RPMI8226 (cell line): ENCODE measurements at regions not wholly inside any gene's neighbourhood (a gene's known extent, or its start where the extent isn't known, plus 50 kb on each side); places are given as distances from the start of the nearest gene placed in this dataset.

Experiments
- DNase-seq: peaks from one replicate; pipeline ENCODE4 v3.0.0-alpha.2; 2015

- DNase-seq = no peak
Measured at GRCh38 chrX:97666890-97667289, 783.2 kb downstream of the RPA4 start.

DNA sequence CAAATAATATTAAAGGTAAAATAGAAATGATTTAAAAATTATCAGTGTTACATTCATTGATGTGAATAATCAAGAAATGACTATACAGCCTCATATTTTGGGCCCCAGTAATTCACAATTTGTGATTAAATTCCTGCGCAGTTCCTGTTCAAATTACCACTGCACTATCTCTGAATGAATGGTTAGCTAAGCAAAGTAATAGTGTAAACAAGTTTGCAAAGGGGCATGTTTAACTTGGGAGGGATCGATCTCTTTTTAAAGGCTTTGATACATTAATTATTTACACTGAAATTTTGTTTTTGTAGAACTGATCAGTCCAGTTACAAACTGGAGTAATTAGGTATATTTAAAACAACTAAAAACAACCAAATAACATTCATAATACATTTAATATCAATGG, 784.4 kb downstream of the RPA4 start:
- DNase-seq = no peak

GRCh38 chrX:97672138-97672537, 788.4 kb downstream of the RPA4 start:
- DNase-seq = no peak

DNA sequence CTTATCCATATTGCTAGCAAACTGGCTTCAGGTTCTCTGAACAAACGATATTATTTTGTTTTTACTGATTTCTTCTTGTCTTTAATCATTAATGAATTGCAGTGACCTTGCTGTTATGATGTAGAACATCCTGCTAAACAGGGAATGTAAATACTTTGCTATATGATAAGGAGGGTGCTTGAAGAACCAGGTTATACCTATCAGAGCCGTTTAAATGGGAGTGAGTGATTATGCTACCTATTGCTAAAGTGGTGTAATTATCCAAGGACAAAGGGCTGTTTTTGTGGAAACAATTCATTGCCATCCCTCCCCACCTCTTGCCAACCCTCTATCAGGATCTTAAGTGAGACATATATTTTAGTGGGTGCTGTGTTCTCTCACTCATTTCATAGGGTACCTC, 788.9 kb downstream of the RPA4 start:
- DNase-seq = no peak

GRCh38 chrX:97673135-97673534, 789.4 kb downstream of the RPA4 start:
- DNase-seq = no peak

DNA sequence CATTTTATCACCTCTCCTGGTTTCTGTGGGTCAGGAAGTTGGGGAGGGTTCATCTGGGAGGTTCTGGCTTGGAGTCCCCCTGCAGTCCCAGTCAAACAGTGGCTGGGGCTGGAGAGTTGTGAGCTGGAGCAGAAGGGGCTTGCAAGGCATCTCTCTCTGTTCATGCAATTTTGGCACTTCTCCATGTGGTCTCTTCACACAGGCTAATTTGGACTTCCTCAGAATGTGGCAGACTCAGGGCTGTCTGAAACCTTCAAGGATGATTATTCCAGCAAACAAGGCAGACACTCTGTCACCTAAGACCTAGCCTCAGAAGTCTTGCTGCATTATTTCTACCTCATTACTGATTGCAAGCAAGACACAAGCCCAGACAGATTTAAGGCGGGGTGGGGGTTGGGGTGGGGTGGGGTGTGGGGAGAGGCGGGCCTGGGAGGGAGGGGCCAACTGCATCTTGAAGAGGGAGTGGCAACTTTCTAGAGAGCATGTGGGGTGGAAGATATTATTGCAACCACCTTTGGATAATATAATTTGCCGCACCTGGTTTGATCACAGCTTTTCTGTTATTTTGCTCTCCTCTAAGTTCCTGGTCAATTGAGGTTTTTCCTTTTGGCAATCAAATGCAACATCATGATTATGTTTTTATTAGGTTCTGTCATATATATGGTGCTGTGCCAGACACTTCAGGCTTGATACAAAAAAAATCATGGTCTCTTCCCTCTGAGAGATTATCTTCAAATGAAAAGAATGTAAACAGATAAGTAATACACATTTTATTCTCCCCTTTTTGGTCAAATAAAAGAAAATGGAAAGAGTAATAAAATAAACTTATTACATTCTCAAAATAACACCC, 799.5 kb downstream of the RPA4 start:
- no peak for DNase-seq

GRCh38 chrX:97685753-97686152, 802.0 kb downstream of the RPA4 start:
- peak; percentile 34 for DNase-seq

DNA sequence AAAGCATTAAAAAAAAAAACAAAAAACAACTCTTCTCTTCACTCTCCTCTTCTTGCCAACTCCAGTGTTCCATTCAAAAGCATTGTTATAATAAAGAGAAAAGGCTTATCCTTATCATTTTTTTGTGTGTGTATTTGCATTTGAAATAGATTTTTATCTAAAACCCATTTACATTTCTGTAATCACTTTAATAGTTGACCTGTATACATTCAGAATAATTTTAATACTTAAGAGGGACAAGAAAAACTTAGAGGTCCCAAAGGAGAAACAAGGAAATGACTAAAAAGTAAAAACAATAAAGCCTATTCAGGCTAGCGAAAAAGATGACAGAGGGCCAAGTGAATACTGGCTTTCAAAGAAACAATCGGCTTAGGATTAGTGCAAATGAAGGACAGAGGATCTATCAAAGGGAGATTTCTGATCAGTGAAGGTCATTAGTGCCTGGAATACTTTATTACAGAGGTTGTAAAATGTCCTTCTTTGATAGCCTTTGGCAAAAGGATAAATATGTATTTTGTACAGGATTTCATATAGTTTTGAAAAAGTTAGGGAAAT, 808.3 kb downstream of the RPA4 start:
- no peak for DNase-seq

GRCh38 chrX:97692575-97692974, 808.9 kb downstream of the RPA4 start:
- DNase-seq = no peak

GRCh38 chrX:97700547-97700946, 816.8 kb downstream of the RPA4 start:
- no peak for DNase-seq

DNA sequence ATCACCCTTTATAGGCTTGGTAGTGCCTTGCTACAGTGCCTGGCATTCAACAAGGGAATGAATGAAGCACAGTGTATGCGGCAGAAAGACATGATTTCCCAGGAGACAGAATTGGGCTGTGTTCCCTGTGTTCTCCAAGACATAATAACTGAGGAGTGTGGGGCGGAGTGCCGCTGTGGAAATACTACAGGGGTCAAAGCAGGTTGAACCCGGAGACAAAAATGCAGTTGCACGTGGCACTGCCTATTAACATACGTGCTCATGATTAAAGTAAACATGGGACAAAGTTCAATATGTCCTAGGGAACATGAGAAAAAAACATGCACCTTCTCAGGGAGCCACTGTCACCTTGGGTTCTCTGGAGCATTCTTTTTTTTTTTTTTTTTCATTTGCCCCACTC, 820.8 kb downstream of the RPA4 start:
- DNase-seq = no peak

DNA sequence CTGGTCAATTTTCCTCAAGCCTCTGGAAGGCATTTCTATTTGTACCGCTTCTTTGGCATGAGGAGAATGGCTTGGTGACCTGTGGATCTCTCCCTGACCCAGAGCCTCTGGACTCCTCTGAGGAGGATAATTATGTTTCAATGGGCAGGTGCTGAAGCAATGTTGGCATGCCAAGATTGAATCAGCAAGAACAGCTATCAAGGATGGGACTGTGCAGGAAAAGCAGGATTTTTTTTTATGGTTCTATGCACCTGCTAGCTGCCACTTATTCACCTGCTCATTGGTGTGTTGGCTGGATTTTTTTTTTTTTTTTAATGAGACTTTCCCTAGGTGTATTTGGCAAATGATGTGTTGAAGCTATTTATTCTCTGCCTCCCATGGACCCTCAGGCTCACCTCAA, 821.2 kb downstream of the RPA4 start:
- DNase-seq = no peak

GRCh38 chrX:97705936-97706335, 822.2 kb downstream of the RPA4 start:
- DNase-seq = no peak

DNA sequence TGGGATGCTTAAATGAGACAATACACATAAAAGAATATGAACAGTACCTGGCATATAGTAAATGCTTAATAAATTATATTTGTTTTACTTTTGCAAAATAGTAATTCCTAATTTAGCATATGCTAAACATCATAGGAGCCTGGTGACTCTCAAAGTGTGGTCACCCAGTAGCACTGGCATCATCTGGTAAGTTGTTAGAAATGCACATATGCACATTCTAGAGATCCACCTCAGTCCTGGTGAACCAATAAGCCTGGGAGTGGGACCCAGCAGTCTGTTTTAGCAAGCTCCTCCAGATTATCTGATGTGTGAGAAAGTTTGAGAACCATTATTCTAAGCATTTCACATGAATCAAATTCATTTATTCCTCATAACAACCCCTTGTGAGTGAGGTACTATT, 830.4 kb downstream of the RPA4 start:
- no peak for DNase-seq

- no peak for DNase-seq
Measured at GRCh38 chrX:97728215-97728614, 844.5 kb downstream of the RPA4 start.

DNA sequence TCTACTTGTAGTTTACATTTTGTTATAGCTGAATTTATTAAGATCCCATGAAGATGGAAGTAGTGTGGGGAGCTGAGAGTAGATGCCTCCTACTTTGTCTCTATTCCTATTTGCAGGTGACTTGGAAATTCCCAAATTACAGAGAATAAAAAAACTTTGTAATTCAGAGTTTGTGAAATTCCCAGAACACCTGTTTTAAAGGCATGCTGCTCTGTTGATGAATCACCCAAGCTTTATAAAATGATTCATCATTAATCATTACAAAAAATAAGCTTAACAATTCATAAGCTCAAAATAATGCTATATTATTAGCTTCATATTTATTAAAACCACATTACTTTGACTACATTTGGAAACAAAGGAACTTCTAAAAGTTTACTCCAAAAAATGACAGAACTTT, 856.3 kb downstream of the RPA4 start:
- DNase-seq = no peak

GRCh38 chrX:97740886-97741285, 857.2 kb downstream of the RPA4 start:
- DNase-seq = no peak

DNA sequence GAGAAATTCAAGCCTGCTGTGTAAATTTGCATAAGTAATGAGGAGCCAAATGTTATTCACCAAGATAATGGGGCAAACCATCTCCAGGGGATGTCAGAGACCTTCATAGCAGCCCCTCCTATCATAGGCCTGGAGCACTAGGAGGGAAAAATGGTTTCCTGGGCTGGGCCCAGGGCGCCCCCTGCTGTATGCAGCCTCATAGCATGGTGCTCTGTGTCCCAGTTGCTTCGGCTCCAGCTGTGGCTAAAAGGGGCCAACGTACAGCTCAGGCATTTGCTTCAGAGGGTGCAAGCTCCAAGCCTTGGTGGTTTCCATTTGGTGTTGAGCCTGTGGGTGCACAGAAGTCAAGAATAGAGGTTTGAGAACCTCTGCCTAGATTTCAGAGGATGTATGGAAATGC, 859.3 kb downstream of the RPA4 start:
- no peak for DNase-seq

DNA sequence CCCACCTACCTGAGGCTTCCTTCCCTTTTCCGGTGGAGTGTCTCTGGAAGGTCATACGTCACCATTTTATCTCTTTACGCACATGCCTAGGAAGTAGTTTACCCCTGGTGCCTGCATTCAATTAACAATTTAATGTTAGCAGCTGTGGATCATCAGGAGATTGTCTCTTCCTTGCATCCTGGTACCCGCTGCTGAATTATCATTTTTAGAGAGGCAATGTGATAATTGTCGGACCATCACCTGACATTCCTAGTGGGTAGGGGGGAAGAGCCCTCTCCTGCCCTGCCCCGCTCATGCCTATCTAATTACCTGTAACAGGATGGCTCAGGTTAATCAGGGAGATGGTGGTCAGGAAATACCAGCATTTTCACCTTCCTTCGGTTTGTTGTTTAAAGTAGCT, 863.6 kb downstream of the RPA4 start:
- no peak for DNase-seq

DNA sequence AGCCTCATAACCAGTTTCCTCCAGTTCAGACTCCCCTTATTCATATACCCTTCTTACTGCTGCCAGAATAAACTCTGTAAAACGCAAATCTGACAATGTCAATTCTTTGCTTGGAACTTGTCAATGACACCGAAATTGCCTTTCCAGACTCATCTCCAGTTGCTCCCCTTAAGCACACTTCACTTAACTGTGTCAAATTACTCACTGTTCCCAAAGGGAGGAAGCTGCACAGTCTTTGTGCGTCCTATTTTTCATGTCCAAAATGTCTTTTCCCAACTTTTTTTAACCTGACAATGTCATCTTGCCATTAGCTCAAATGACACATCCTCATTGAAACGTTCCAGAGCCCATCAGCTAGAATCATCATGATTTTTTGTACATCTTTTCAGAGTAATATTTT, 867.3 kb downstream of the RPA4 start:
- no peak for DNase-seq

GRCh38 chrX:97751735-97752134, 868.0 kb downstream of the RPA4 start:
- no peak for DNase-seq

DNA sequence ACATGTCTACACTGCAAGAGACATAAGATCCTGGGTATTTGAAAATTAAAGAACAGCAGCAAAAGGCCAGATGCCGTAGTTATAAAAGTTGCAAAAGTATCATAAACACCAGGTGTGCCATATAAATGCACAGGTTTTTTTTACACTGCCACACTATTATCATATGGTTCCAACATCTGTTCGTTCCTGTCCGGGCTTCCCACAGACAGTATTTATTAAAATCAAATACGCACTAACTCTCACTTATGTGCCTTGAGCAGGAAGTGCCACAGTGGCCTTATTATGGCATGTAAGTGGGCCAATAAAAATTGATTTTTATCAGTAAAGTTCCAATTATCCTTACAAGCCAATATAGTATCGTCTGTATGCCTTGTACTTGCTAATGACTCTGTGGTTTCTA, 873.2 kb downstream of the RPA4 start:
- no peak for DNase-seq

DNA sequence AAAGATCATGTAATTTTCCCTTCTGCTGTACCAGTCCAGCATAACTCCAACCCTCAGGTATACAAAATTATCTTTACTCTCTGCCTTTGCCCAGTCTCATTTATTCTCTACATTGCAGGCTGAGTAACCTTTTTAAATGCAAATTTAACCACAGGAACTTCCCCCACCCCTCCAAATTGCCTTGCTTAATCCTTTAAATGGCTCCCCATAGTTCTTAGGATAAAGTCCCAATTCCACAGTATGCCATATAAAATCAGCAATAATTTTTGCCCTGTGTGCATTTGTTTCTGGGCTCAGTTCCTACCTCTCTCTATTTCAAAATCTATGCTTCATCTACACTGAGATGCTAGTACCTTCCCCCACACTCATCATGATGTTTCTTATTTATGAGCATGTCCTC, 879.7 kb downstream of the RPA4 start:
- DNase-seq = no peak

DNA sequence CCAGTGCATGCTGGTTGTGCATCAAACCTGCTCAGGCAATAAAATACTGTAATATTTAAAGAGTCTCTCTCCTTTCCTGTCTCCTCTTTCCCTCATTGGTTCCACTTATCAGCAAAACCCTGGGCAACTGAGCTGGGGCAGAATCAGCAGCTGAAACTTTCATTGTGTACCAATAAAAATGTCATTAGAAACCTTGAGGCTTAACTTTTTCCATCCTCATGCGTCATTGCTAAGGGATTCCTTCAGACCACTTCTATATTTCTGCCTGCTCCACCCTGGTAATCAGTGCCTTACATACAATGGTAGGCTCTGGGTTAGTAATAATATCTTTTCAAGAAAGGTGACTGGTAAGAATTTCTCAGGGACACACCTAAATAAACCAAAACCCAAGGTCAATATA, 880.3 kb downstream of the RPA4 start:
- no peak for DNase-seq

DNA sequence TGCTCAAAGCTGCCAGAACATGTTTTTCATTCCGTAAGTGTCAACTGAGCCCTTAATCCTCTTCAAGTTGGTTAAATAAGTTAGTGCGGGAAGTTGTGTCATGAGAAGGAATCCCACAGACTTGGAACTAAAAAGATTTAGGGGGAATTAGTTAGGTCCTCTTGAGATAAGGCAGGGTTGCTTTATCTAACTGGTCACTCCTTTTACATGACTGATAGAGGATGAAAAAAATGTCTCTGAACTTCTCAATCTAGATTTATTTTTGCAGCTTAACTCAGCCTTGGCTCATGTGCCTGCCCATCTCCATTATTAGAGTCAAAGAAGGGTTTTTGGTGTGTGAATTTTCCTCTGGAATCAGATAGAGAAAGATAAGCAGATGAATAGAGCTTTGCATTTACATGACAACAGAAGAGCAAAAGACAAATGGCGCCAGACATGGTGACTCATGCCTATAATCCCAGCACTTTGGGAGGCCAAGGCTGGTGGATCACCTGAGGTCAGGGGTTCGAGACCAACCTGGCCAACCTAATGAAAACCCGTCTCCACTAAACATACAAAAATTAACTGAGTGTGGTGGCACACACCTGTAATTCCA, 882.9 kb downstream of the RPA4 start:
- DNase-seq = no peak
